ENCODE measurements at regions not wholly inside any gene's neighbourhood (a gene's known extent, or its start where the extent isn't known, plus 50 kb on each side); places are given as distances from the start of the nearest gene placed in this dataset.
"Not testable (repeated sequence)": the region's sequence is repeated elsewhere in the genome, so short reads cannot be mapped to it uniquely, and the experiment has no call there.

DNA sequence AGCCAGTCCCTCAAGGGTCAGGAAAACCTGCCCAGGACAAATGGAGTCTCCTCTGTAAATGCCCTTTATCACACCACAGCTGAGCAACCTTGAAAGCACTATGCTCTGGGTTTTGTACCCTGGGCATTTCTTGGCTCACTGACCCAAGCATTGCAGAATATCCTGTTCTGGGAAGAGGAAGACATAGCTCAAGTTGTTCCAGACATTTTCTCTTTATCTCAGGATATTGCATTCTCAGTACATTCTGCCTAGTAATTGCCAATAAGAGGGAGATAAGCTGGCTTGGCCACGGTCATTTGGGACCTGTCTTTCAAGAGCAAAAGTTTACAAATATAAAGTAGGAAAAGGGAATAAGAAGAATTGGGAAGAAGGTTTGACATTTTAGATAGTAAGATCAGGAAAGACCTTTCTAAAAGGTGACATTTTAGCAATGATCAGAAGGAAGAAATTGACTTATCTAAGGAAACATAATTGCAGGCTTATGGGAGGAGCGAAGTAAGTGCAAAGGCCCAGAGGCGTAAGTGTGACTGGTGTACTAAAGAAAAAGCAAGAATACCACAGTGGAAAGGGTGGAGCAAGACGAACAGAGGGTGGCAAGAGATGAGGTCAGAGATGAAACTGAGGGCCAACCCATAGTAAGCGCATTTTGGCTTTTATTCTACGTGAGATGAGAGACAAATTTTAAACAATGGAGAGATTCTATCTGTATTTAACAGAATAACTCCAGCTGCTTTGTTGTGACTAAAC, 394.0 kb upstream of the CXADR start:
- Histone ChIP-seq H3K4me3 (ENCODE audit: low read depth, low read length) (no peak overlapping the region), H3K9me3 (ENCODE audit: severe bottlenecking) (no peaks in the 10 kb centered on the region), H3K27me3 (ENCODE audit: insufficient read depth, low read depth, severe bottlenecking) (peaks cover 30% of the 10 kb centered on the region), H3K36me3 (no peaks in the 10 kb centered on the region), H3K27ac (no peak overlapping the region)
- TF ChIP-seq, protein P1, sequence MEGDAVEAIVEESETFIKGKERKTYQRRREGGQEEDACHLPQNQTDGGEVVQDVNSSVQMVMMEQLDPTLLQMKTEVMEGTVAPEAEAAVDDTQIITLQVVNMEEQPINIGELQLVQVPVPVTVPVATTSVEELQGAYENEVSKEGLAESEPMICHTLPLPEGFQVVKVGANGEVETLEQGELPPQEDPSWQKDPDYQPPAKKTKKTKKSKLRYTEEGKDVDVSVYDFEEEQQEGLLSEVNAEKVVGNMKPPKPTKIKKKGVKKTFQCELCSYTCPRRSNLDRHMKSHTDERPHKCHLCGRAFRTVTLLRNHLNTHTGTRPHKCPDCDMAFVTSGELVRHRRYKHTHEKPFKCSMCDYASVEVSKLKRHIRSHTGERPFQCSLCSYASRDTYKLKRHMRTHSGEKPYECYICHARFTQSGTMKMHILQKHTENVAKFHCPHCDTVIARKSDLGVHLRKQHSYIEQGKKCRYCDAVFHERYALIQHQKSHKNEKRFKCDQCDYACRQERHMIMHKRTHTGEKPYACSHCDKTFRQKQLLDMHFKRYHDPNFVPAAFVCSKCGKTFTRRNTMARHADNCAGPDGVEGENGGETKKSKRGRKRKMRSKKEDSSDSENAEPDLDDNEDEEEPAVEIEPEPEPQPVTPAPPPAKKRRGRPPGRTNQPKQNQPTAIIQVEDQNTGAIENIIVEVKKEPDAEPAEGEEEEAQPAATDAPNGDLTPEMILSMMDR (IDR thresholded peaks at IDR 0.05; ENCODE audit: low read depth, low read length) = no peak
- DNase-seq = no peak

DNA sequence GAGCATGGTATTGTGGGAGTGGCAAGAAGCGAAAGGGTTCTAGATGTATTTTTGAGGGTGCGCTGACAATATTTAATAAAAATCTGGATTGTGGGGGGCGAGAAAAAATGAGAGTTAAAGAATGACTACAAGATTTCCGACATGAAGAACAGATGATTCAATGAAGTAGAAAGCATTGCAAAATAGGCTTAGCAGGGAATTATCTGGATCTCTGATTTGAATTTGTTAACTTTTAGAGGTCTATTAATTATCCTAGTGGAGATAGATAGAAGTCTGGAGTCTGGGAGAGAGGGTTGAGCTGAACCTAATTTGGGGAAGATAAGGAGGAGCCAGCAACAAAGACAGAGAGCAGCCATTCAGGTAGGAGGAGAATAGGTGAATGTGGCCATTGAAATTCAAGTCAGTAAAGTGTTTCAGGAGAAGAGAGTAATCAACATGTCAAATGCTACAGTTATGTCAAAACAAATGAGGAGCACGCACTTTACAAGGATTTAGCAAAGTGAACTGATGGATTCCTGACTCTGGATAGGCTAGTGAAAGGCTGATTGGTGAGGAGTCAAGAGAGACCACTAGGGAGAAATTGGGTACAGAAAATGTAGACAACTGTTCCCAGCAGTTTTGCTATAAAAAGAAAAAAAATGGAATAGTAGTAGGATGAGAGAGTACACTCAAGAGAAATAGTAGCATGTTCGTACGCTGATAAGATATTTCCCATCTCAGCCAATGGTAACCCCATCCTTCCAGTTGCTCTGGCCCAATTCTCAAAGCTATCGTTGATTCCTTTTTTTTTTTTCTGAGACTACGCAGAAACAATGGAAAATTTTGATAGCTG, 393.2 kb upstream of the CXADR start:
- TF ChIP-seq, protein P1 (IDR thresholded peaks at IDR 0.05; ENCODE audit: low read depth, low read length) = no peak
- Histone ChIP-seq H3K36me3 (no peaks in the 10 kb centered on the region), H3K27ac (no peak overlapping the region), H3K9me3 (ENCODE audit: severe bottlenecking) (no peaks in the 10 kb centered on the region), H3K27me3 (ENCODE audit: insufficient read depth, low read depth, severe bottlenecking) (peaks cover 23% of the 10 kb centered on the region), H3K4me3 (ENCODE audit: low read depth, low read length) (no peak overlapping the region)
- DNase-seq = no peak

DNA sequence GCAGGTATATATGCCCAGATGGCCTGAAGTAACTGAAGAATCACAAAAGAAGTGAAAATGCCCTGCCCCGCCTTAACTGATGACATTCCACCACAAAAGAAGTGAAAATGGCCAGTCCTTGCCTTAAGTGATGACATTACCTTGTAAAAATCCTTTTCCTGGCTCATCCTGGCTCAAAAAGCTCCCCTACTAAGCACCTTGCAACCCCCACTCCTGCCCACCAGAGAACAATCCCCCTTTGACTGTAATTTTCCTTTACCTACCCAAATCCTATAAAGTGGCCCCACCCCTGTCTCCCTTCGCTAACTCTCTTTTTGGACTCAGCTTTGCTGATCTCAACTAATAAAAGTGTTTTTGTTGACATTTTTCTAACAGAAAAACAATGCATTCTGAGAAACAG, 385.4 kb upstream of the CXADR start:
- H3K4me3 ChIP-seq (ENCODE audit: low read depth, low read length); H3K27ac ChIP-seq: not testable (repeated sequence)
- peaks cover 40% of the 10 kb centered on the region for H3K27me3 ChIP-seq (ENCODE audit: insufficient read depth, low read depth, severe bottlenecking)

DNA sequence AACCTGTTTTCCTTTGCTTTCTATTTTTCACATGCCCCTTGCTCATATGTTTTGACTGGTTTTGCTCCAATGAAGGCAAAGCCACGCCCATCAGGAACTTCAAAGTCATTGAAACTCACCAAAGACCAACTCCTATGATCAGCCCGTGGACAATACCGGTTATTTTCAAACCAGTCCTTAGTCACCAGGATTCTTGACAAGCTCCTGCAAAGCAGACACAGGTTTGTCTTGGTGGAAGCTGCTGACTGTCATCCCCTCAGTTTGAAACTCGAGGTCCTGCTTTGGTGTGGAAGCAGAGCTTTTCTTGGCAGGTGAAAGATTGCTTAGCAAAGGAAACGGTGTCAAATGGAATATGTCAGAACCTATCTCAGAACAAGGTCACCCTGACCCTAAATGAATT, 384.7 kb upstream of the CXADR start:
- no peaks in the 10 kb centered on the region for H3K9me3 ChIP-seq (ENCODE audit: severe bottlenecking)
- no peaks in the 10 kb centered on the region for H3K36me3 ChIP-seq
- DNase-seq = no peak
- H3K4me3 ChIP-seq (ENCODE audit: low read depth, low read length) = no peak overlapping the region
- H3K27ac ChIP-seq = no peak overlapping the region
- TF ChIP-seq, protein P1 (IDR thresholded peaks at IDR 0.05; ENCODE audit: low read depth, low read length) = no peak
- peaks cover 40% of the 10 kb centered on the region for H3K27me3 ChIP-seq (ENCODE audit: insufficient read depth, low read depth, severe bottlenecking)

More for the DNA sequence above, 385.4 kb upstream of the CXADR start:
- H3K9me3 ChIP-seq (ENCODE audit: severe bottlenecking); DNase-seq; H3K36me3 ChIP-seq: not testable (repeated sequence)

DNA sequence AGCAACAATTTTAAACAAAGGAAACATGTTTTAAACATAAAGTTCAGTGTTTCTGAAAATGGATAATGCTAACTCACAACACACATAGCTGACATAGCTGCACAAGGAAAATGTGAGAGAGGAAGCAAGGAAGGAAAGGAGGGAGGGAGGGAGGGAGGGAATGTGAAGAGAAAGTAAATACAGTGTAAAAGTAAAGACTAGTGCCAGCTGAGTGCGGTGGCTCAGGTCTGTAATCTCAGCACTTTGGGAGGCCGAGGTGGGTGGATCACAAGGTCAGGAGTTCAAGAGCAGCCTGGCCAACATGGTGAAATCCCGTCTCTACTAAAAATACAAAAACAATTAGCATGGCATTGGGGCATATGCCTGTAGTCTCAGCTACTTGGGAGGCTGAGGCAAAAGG, 373.7 kb upstream of the CXADR start:
- H3K4me3 ChIP-seq (ENCODE audit: low read depth, low read length); H3K9me3 ChIP-seq (ENCODE audit: severe bottlenecking); H3K27ac ChIP-seq; DNase-seq; H3K36me3 ChIP-seq: not testable (repeated sequence)
- H3K27me3 ChIP-seq (ENCODE audit: insufficient read depth, low read depth, severe bottlenecking) = peaks cover 35% of the 10 kb centered on the region

DNA sequence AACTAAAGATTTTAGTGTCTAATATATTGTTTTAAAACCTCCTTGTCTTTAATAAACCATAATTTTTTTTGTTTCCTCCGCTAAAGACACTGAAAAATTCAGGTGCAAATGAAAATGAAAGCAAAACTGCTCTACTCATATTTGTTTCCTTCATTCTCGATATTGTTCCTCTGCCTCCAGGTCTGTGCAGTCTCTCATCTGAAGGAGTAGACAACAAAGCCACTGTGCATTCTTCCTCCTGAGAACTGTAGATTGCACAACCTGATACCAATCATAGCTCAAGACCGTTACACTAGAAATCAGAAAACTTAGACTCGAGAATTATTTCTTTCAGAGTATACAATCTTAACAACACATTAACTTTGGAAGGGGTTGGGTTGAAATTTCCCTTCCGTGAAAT, 373.1 kb upstream of the CXADR start:
- H3K4me3 ChIP-seq (ENCODE audit: low read depth, low read length) = no peak overlapping the region
- H3K36me3 ChIP-seq = no peaks in the 10 kb centered on the region
- TF ChIP-seq, protein P1 (IDR thresholded peaks at IDR 0.05; ENCODE audit: low read depth, low read length) = no peak
- no peak for DNase-seq
- peaks cover 32% of the 10 kb centered on the region for H3K27me3 ChIP-seq (ENCODE audit: insufficient read depth, low read depth, severe bottlenecking)
- H3K27ac ChIP-seq = no peak overlapping the region
- H3K9me3 ChIP-seq (ENCODE audit: severe bottlenecking) = no peaks in the 10 kb centered on the region
